Lower lobe of right lung (tissue), 2 donors: ENCODE measurements at regions not wholly inside any gene's neighbourhood (a gene's known extent, or its start where the extent isn't known, plus 50 kb on each side); places are given as distances from the start of the nearest gene placed in this dataset.

Experiments
- ATAC-seq, 2 donors: fragments of 200-7000 bp; cut with Tn5 transposase; one replicate each; pipeline ENCODE4 v1.9.1; 2020 to 2022; ENCODE audit warnings: mild to moderate bottlenecking in 2 of 2, moderate library complexity in 2 of 2
- DNase-seq: peaks from one replicate; pipeline ENCODE4 v3.0.0-alpha.2; 2020
- H3K27ac ChIP-seq: fragments of 200-600 bp; one replicate; pipeline ENCODE4 v1.8.0; 2022
- H3K27me3 ChIP-seq: fragments of 200-600 bp; one replicate; pipeline ENCODE4 v1.8.0; 2022; ENCODE audit warnings: low read depth
- H3K36me3 ChIP-seq: fragments of 200-600 bp; one replicate; pipeline ENCODE4 v1.8.0; 2022; ENCODE audit warnings: mild to moderate bottlenecking
- H3K4me1 ChIP-seq: fragments of 200-600 bp; one replicate; pipeline ENCODE4 v1.8.0; 2022
- H3K4me3 ChIP-seq: fragments of 200-600 bp; one replicate; pipeline ENCODE4 v1.8.0; 2022; ENCODE audit warnings: mild to moderate bottlenecking
- H3K9me3 ChIP-seq: fragments of 200-600 bp; one replicate; pipeline ENCODE4 v1.8.0; 2022
- CTCF ChIP-seq: fragments of 200-600 bp; IDR thresholded peaks from one replicate; pipeline ENCODE4 v1.8.0; 2022; ENCODE audit warnings: antibody characterized with exemption, mild to moderate bottlenecking
- intact Hi-C: fragments of 100-400 bp; cut with DNase I; formaldehyde crosslinking; loops from one replicate; pipeline ENCODE4 v1.11.0; 2022
- donor health status: DM: no; HTN: yes; CAD: no; lungs with severe emphysema.

DNA sequence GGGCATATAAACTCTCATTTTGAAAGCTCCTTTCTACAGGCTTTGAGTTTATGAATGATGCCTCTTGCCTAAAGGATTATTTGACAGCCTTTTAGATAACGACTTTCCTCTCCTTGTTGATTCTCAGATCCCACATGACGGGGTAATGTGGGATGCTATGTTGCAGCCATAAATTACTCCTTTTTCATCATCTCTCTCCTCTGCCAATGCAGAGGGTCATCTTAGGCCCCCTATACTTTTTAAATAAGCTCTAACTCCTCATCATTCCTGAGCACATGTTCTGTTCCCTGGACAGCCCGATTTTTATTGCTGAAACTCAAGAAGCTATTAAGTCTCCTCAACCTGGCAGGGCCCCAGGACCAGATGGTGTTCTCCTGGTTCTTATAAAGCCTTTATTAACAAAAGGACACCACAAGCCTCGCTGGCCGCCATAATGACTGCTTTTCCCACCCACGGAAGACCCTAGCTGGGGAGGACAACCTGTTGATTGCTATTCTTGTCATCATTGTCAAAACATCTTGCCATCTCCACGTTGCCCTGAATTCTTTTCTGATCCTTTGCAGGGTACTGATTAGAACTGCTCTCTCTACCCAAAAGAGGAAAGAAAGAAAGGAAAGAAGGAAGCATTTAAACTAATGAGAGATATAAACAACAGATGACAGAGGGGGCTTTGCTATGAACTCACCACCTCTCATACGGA, 150.7 kb downstream of the DHX15 start:
- ATAC-seq (no peak), DNase-seq (no peak)
- no peak overlapping the region for H3K4me3 ChIP-seq
- no peaks in the 10 kb centered on the region for H3K36me3 ChIP-seq
- H3K9me3 ChIP-seq: no peaks in the 10 kb centered on the region
- TF ChIP-seq CTCF: no peak
- H3K27me3 ChIP-seq: no peaks in the 10 kb centered on the region
- intact Hi-C loops: no loop called here
- no peak overlapping the region for H3K27ac ChIP-seq
- no peaks in the 10 kb centered on the region for H3K4me1 ChIP-seq

- TF ChIP-seq CTCF: no peak
- no peaks in the 10 kb centered on the region for H3K36me3 ChIP-seq
- H3K4me1 ChIP-seq: no peaks in the 10 kb centered on the region
- H3K27me3 ChIP-seq: no peaks in the 10 kb centered on the region
- no peak for DNase-seq
- H3K27ac ChIP-seq: no peak overlapping the region
- intact Hi-C loops: no loop called here
- no peaks in the 10 kb centered on the region for H3K9me3 ChIP-seq
- H3K4me3 ChIP-seq: no peak overlapping the region
- ATAC-seq: no peak
These were observed 155.5 kb downstream of the DHX15 start for GRCh38 chr4:24428850-24429249.

GRCh38 chr4:24426557-24426956, 157.8 kb downstream of the DHX15 start:
- DNase-seq (no peak), ATAC-seq (no peak)
- intact Hi-C loops: no loop called here
- TF ChIP-seq CTCF: no peak
- Histone ChIP-seq H3K4me1 (no peaks in the 10 kb centered on the region), H3K9me3 (no peaks in the 10 kb centered on the region), H3K4me3 (no peak overlapping the region), H3K27me3 (no peaks in the 10 kb centered on the region), H3K36me3 (no peaks in the 10 kb centered on the region), H3K27ac (no peak overlapping the region)

DNA sequence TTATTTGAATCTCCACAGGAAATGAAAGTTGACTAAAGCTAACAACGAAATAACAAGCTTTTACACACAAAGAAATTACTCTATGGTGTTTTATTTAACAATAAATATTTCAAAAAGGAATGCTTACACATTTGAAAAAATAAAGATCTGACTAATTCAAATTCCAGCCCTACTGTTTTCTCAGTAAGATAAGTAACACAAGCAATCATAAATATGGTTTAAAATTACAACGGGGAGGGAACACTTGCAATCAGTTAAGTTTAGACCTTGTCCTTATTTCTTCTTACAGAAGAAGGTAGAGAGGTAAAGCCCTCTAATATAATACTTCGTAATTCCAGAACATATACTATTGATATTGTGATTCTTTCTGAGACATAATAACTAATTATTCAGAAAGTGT, 158.5 kb downstream of the DHX15 start:
- ATAC-seq: no peak
- H3K9me3 ChIP-seq: no peaks in the 10 kb centered on the region
- H3K27me3 ChIP-seq: no peaks in the 10 kb centered on the region
- no peaks in the 10 kb centered on the region for H3K36me3 ChIP-seq
- intact Hi-C loops: no loop called here
- H3K4me1 ChIP-seq: no peaks in the 10 kb centered on the region
- no peak for TF ChIP-seq CTCF
- H3K4me3 ChIP-seq: no peak overlapping the region
- no peak overlapping the region for H3K27ac ChIP-seq
- DNase-seq: no peak

GRCh38 chr4:24423670-24424069, 160.7 kb downstream of the DHX15 start:
- no peak for ATAC-seq
- TF ChIP-seq CTCF: no peak
- no peaks in the 10 kb centered on the region for H3K27me3 ChIP-seq
- no peak for DNase-seq
- no peaks in the 10 kb centered on the region for H3K36me3 ChIP-seq
- no peak overlapping the region for H3K27ac ChIP-seq
- intact Hi-C loops: no loop called here
- no peaks in the 10 kb centered on the region for H3K9me3 ChIP-seq
- H3K4me1 ChIP-seq: no peaks in the 10 kb centered on the region
- H3K4me3 ChIP-seq: no peak overlapping the region
